Peyer's patch (tissue), 4 donors: ENCODE measurements at regions not wholly inside any gene's neighbourhood (a gene's known extent, or its start where the extent isn't known, plus 50 kb on each side); places are given as distances from the start of the nearest gene placed in this dataset.

Experiments used
- POLR2A ChIP-seq, 2 donors: fragments of 450-650 bp; IDR thresholded peaks; one replicate each; pipeline ENCODE4 v1.5.1; 2017; ENCODE audit warnings: antibody characterized with exemption in 2 of 2, mild to moderate bottlenecking in 2 of 2, moderate library complexity in 2 of 2
- TF ChIP-seq, protein P1 (sequence below), 6 experiments: fragments of 450-650 bp in 4 of 6; fragments of 200-600 bp in 2 of 6; sonication (generic) in 1 of 6; IDR thresholded peaks; one replicate each; pipeline ENCODE4 v1.5.1; 2017 to 2019; ENCODE audit warnings: antibody characterized with exemption in 6 of 6, mild to moderate bottlenecking in 3 of 6, moderate library complexity in 1 of 6

DNA sequence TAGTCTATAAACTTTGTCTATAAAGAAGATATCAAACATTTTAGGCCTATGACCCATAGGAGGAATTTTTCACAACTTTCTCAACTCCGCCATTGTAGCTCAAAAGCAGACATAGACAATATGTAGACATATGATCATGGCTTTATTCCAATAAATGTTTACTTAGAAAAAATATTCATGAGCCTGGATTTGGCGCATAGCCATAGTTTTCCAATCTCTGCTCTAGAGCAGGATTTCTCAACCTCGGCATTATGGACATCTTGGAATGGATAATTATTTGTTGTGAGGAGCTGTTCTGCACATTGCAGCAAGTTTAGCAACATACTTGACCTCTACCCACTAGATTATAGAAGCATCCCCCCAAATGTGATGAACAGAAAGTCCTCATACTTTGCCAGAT, 532.6 kb downstream of the ANKRD7 start:
- TF ChIP-seq, protein P1, sequence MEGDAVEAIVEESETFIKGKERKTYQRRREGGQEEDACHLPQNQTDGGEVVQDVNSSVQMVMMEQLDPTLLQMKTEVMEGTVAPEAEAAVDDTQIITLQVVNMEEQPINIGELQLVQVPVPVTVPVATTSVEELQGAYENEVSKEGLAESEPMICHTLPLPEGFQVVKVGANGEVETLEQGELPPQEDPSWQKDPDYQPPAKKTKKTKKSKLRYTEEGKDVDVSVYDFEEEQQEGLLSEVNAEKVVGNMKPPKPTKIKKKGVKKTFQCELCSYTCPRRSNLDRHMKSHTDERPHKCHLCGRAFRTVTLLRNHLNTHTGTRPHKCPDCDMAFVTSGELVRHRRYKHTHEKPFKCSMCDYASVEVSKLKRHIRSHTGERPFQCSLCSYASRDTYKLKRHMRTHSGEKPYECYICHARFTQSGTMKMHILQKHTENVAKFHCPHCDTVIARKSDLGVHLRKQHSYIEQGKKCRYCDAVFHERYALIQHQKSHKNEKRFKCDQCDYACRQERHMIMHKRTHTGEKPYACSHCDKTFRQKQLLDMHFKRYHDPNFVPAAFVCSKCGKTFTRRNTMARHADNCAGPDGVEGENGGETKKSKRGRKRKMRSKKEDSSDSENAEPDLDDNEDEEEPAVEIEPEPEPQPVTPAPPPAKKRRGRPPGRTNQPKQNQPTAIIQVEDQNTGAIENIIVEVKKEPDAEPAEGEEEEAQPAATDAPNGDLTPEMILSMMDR (IDR thresholded peaks at IDR 0.05): no peak
- no peak for TF ChIP-seq POLR2A (IDR thresholded peaks at IDR 0.05)
